ENCODE measurements at regions not wholly inside any gene's neighbourhood (a gene's known extent, or its start where the extent isn't known, plus 50 kb on each side); places are given as distances from the start of the nearest gene placed in this dataset.

DNA sequence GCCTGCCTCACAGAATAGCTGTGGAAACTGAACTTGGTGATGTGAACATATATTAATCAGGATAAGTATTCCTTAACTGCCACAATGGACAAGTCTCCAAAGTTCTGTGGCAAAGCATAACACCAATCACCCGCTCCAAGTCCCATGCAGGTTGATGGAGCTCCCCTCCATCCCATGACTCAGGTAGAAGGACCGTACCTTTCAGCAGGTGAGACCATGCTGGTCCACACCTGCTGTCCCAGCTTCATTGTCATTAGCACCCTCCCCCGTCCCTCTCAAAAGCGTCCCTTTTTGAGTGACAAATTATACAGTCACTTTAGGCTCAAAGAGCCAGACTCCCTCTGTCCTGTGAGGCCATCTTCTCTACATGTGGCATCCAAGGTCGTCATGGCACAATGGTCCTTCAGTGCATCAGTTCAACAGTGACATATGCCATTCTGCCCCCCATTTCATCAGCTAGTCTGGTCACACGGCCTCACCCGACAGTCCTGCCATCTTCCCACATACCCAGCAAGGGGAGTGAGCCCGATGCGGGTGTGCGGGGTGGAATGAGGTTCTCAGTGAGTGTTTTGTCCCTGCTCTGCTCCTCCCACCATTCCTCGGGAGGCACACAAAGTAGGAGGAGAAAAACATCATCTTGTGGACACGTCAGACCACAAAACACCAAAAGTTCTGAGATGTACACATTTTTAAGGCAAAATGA, 136.7 kb upstream of the MYCN start:
- no peak for DNase-seq
- Histone ChIP-seq H3K36me3 (no peaks in the 10 kb centered on the region), H3K9me3 (replicated peaks) (no peaks in the 10 kb centered on the region), H3K4me3 (no peak overlapping the region), H3K27me3 (no peaks in the 10 kb centered on the region), H3K27ac (no peak overlapping the region), H3K4me1 (peaks cover 10% of the 10 kb centered on the region)

DNA sequence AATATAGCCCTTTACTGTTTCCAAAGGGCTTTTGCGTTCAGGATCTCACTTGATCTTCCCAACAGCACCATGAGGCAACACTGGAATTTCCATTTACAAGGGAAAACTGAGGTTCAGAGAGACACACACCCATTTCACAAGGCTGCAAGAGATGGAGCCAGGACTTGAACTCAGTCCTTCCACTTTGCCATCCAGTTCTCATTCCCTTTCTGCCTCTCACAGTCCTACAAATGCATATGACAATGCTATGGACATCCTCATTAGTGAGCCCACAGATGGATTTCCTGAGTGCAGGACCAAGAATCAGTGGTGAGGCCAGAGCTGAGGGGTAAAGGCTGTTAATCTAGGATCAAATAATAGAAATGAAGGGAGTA, 136.1 kb upstream of the MYCN start:
- peaks cover 5% of the 10 kb centered on the region for H3K4me1 ChIP-seq
- no peaks in the 10 kb centered on the region for H3K36me3 ChIP-seq
- H3K4me3 ChIP-seq: no peak overlapping the region
- no peak overlapping the region for H3K27ac ChIP-seq
- H3K27me3 ChIP-seq: no peaks in the 10 kb centered on the region
- no peak for DNase-seq
- no peaks in the 10 kb centered on the region for H3K9me3 ChIP-seq (replicated peaks)

DNA sequence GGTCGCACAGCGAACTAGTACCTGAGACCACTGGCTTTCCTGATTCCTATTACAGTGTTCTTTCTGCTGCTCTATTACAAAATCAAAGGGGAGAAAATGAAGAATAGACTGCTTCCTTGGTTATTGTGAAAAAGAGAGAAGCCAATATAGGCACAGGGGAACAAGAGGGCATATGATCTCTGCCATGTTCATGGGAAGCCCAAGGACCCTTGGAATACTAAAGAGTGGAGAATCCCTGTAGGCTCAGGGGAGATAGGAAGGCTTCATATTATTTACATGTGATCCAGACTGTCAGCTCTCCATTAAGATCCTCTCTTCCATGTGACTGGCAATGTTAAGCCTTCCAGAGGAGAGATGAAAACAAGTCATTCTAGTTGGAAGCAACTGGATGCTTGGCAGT, 135.7 kb upstream of the MYCN start:
- no peaks in the 10 kb centered on the region for H3K36me3 ChIP-seq
- H3K27ac ChIP-seq: no peak overlapping the region
- H3K9me3 ChIP-seq (replicated peaks): no peaks in the 10 kb centered on the region
- peaks cover under 1% of the 10 kb centered on the region; the same call in 1 of the 2 replicates for H3K4me1 ChIP-seq
- H3K27me3 ChIP-seq: no peaks in the 10 kb centered on the region
- no peak overlapping the region for H3K4me3 ChIP-seq
- no peak for DNase-seq

DNA sequence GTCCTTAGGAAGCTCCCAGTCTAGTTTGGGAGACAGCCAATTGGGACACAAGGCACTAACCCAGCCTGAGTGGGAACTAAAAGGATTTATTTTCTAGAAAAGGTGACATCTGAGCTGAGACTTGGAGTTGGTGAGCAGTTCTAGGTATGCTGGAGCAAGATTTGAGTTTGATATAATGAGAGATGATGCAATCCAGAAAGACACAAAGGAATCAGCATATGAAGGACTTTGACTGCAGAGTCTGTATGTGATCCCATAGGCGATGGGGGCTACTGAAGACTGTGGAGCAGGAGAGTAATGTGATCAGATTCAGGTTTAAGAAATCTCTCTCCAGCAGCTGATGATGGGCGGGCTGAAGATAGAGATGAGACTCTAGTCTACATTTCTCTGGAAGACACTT, 135.1 kb upstream of the MYCN start:
- no peak for DNase-seq
- no peaks in the 10 kb centered on the region for H3K36me3 ChIP-seq
- no peak overlapping the region for H3K27ac ChIP-seq
- no peak overlapping the region for H3K4me3 ChIP-seq
- no peaks in the 10 kb centered on the region for H3K4me1 ChIP-seq
- H3K9me3 ChIP-seq (replicated peaks): no peaks in the 10 kb centered on the region
- no peaks in the 10 kb centered on the region for H3K27me3 ChIP-seq

DNA sequence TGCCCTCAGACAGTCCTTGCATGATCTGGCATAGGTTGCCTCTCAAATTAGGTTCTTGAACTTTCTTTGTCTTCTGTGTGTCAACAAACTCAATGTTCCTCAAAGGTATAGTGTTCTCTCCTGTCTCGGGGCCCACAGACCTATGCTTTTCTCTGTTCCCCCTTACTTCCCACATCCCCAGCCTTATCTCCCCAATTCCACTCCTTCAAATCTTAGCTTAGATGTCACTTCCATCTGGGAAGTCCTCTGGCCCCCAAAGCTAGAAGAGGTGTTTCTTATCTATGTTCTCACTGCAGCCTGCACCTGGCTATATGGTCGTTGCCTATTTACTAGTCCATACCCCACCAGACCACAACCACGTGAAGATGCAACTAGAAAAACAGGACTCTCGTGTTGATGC, 134.6 kb upstream of the MYCN start:
- Histone ChIP-seq H3K36me3 (no peaks in the 10 kb centered on the region), H3K27ac (no peak overlapping the region), H3K27me3 (no peaks in the 10 kb centered on the region), H3K4me1 (no peaks in the 10 kb centered on the region), H3K9me3 (replicated peaks) (no peaks in the 10 kb centered on the region), H3K4me3 (no peak overlapping the region)
- no peak for DNase-seq

DNA sequence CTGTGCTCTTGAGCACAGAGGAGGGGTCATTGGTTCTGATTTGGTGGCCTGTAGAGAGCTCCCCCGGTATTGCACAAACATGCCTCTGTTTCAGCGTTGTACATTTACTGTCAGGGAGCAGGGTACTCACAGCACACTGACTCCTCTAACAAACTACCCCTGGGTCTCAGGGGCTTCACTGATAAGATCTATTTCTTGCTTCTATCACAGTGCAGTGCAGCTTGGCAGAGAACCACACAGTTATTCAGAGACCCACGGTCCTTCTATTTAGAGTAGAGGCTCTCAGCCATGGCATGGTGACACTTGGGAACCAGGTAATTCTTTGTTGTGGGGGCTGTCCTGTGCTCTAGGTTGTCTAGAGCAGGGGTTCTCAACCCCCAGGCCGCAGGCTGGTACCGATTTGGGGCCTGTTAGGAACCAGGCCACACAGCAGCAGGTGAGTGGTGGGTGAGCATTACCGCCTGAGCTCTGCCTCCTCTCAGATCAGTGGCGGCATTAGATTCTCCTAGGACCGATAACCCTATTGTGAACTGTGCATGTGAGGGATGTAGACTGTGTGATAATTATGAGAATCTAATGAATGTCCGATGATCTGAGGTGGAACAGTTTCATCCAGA, 133.4 kb upstream of the MYCN start:
- Histone ChIP-seq H3K4me1 (no peaks in the 10 kb centered on the region; the same call in 1 of the 2 replicates), H3K36me3 (no peaks in the 10 kb centered on the region), H3K27ac (no peak overlapping the region), H3K27me3 (no peaks in the 10 kb centered on the region), H3K4me3 (no peak overlapping the region), H3K9me3 (replicated peaks) (no peaks in the 10 kb centered on the region)
- DNase-seq: no peak

DNA sequence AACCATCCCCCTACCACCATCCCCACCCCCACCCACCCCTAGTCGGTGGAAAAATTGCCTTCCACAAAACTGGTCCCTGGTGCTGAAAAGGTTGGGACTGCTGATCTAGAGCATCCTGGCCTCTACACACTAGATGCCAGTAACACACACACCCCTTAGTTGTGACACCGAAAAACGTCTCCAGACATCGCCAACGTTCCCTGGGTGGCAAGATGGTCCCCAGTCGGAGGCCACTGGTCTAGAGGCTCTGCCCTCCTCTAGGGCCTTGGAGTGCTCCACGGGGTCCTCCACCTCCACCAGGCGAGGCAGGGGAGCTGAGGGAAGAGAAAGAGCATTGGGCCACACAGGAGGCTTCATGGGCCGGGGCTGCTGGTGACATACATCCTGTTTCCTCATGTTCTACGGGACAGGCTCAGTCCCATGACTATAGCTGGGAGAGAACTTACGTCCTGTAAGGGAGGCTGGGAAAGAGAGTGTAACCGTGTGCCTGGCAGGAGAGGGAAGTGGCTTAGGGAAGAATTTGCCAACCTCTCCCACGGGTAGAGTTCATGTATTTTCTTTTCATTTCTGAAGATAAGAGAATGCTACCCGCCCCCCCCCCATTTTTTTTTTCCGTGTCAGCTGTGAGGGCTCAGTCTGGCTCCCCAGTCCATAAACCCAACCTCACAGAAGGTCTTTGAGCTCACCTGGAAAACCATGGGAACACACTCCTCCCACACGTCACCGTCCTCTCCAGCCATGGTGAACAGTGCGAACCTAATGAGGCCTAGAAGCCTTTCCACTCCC, 132.7 kb upstream of the MYCN start:
- H3K9me3 ChIP-seq (replicated peaks): no peaks in the 10 kb centered on the region
- no peaks in the 10 kb centered on the region for H3K27me3 ChIP-seq
- H3K4me1 ChIP-seq: no peaks in the 10 kb centered on the region; the same call in 1 of the 2 replicates
- no peak for DNase-seq
- H3K27ac ChIP-seq: no peak overlapping the region
- H3K36me3 ChIP-seq: no peaks in the 10 kb centered on the region
- H3K4me3 ChIP-seq: no peak overlapping the region

DNA sequence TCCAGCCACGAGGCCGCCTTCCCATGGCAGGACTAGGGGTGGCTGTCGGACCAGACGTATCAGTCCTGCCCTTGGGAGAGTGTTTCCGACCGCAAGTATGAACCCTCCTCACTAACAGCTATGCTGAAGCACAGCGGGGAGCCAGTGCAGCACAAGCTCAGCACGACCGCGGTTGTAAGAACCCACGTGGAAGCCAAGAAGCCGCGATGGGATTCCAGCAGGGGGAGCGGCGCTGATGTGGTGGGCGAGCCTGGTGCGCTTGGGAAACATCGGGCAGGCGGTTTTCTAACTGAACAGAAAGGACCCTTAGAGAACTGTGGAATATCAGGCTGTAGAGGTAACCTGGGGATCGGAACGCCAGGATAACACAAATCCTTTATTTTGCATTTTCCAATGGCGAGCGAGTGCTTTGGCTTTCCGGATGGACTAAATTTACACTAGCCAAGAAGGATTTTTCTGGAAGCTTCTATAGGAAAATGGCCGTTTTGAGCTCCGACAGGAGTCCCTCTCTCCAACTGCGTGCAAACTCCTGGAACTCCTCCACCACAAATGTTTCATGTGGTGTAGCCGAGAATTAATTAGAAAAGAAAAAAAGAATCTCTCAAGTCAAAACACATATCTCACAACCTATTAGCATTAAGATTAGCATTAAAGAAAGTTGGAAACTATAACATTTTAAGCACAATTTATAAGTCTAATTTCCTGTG, 132.0 kb upstream of the MYCN start:
- no peaks in the 10 kb centered on the region for H3K9me3 ChIP-seq (replicated peaks)
- H3K27ac ChIP-seq: no peak overlapping the region
- no peak overlapping the region for H3K4me3 ChIP-seq
- H3K4me1 ChIP-seq: no peaks in the 10 kb centered on the region; the same call in 1 of the 2 replicates
- no peak for DNase-seq
- H3K36me3 ChIP-seq: no peaks in the 10 kb centered on the region
- H3K27me3 ChIP-seq: no peaks in the 10 kb centered on the region

DNA sequence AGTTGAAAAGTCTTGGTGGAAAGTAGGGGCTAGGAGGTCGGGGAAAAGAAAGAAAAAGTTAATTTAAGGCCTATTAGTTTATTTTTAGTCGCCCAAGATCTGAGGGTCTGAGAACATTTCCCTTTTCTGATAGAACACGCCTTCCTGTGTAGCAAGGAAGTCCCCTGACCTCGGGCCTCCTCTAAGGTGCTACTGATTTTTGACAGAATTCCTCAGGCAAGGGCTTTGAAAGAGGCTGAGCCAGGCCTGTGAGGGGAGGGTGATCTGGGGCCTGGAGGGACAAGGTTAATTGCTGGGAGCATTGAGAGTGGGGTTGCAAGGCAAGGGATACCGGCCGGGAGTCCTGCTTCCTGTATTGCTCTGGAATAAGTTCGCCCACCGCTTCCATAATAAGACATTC, 131.4 kb upstream of the MYCN start:
- H3K9me3 ChIP-seq (replicated peaks): no peaks in the 10 kb centered on the region
- H3K36me3 ChIP-seq: no peaks in the 10 kb centered on the region
- no peak overlapping the region for H3K4me3 ChIP-seq
- no peaks in the 10 kb centered on the region; the same call in 1 of the 2 replicates for H3K4me1 ChIP-seq
- no peaks in the 10 kb centered on the region for H3K27me3 ChIP-seq
- no peak for DNase-seq
- no peak overlapping the region for H3K27ac ChIP-seq

DNA sequence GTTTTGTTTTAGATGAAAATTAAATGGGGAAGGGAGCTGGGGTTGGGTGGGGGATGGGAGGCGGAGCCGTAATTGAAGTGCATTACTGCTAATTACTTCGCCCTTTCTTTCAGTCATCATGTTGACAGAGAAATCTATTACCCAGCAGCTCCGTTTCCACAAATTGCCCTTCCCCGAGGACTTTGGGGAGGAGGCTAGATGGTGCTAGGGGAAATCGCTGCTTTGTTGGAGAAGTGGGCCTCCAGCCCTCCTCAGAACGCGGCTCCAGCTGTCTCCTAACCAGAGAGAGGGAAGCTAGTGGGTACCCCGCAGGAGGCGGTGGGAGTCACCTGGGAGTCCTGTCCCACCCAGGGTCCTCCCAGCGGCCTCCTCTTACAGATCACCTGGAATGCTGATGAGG, 130.9 kb upstream of the MYCN start:
- Histone ChIP-seq H3K36me3 (no peaks in the 10 kb centered on the region), H3K4me3 (no peak overlapping the region), H3K27me3 (no peaks in the 10 kb centered on the region), H3K27ac (no peak overlapping the region), H3K4me1 (no peaks in the 10 kb centered on the region; the same call in 1 of the 2 replicates), H3K9me3 (replicated peaks) (no peaks in the 10 kb centered on the region)
- no peak for DNase-seq

DNA sequence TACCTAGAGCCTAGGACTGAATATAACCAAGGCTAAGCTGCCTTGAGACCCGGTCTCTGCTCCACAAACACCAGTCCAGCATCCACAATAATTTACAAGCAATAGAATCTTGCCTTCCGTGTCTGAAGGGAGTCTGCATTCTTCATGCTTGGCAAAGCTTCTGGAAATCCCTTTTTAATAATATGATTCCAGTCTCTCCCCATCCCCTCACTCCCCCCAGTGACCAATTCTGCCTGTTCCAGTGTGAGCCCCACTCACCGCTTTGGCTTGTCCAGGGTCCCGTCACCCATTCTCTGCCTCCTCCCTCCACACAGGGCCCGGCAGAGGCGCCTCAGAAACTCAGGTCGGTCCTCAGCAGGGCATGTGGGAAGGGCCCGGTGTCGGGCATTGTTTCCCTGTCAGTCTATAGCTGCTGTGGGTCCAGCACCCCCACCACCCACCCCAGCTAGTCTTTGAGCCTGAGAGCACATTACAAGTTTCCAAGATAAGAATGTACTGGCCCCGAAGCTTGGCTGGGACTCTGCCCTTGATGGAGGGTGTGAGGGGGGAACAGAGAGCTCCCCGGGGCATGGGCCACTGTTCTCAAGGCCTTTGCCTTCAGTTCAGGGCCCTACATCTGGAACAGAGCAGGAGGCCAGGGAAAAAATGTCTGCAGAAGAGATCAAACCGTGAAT, 129.7 kb upstream of the MYCN start:
- Histone ChIP-seq H3K4me1 (no peaks in the 10 kb centered on the region; the same call in 1 of the 2 replicates), H3K4me3 (no peak overlapping the region), H3K27ac (no peak overlapping the region), H3K27me3 (no peaks in the 10 kb centered on the region), H3K9me3 (replicated peaks) (no peaks in the 10 kb centered on the region), H3K36me3 (no peaks in the 10 kb centered on the region)
- no peak for DNase-seq

DNA sequence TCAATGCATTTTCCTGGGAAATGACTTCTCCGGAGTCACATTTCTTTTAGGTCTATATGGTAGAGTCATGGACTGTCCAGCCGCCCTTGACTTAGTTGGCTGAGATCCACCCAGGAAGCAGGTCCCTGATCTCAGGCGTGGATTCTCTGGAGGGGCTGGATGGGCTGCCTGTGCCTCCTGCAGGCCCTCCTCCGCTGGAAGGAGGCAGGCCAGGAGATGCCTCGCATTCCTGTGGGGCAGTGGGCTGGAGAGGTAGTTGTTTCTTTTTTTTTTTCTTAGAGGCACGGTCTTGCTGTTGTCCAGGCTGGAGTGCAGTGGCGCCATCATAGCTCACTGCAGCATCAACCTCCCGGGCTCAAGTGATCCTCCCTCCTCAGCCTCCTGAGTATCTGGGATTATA, 129.0 kb upstream of the MYCN start:
- no peak overlapping the region for H3K27ac ChIP-seq
- DNase-seq: peak in 1 of 2 experiments; percentile 54
- no peaks in the 10 kb centered on the region for H3K27me3 ChIP-seq
- H3K4me3 ChIP-seq: no peak overlapping the region
- H3K4me1 ChIP-seq: no peaks in the 10 kb centered on the region; the same call in 1 of the 2 replicates
- H3K9me3 ChIP-seq (replicated peaks): no peaks in the 10 kb centered on the region; the same call in 1 of the 2 replicates
- H3K36me3 ChIP-seq: no peaks in the 10 kb centered on the region

DNA sequence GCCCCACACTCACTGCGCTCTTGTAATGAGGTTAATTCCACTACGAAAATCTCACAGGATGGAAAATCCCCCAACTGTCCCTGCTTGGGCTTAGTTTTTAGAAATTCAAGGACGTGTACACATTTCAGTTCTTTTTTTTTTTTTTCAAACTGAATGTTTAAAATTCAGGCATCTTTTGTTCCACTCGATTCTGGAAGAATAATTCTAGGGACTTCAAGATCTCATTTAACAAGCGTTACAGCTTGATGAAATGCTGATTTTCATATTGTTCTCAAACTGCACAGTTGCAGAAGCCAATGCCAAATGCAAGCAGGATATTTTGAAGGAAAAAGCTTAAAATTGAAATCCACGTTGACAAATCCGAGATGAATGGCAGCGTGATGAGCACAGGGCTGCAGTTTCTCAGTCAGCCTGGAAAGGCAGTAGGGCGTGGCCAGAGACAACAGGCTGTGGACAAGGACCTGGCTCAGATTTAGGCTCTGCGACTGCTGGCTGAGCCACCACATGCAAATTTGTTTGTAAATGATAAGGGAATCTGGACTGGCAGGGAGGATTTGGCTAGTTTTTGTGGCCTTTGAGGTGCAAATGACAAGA, 128.1 kb upstream of the MYCN start:
- no peaks in the 10 kb centered on the region for H3K36me3 ChIP-seq
- no peak overlapping the region for H3K27ac ChIP-seq
- H3K4me1 ChIP-seq: no peaks in the 10 kb centered on the region; the same call in 1 of the 2 replicates
- H3K9me3 ChIP-seq (replicated peaks): no peaks in the 10 kb centered on the region; the same call in 1 of the 2 replicates
- no peak overlapping the region for H3K4me3 ChIP-seq
- no peak for DNase-seq
- no peaks in the 10 kb centered on the region for H3K27me3 ChIP-seq

Data from SJCRH30 (cell line).